SK-N-SH treated with all-trans-retinoic acid at 6 μM for 48 hours (cell line): ENCODE measurements at regions not wholly inside any gene's neighbourhood (a gene's known extent, or its start where the extent isn't known, plus 50 kb on each side); places are given as distances from the start of the nearest gene placed in this dataset.

ENCODE experiments used
- ESRRG ChIP-seq: fragments of 250-450 bp; sonication (Bioruptor Pico); IDR thresholded peaks from 2 replicates; pipeline ENCODE4 v1.6.1; 2021; ENCODE audit warnings: mild to moderate bottlenecking
- ISL1 ChIP-seq: fragments of 250-450 bp; sonication (Bioruptor Pico); IDR thresholded peaks from 2 replicates; pipeline ENCODE4 v2.1.2; 2022; ENCODE audit warnings: mild to moderate bottlenecking, moderate library complexity
- PATZ1 ChIP-seq: fragments of 250-450 bp; sonication (Bioruptor Pico); IDR thresholded peaks from 2 replicates; pipeline ENCODE4 v1.8.0; 2020; ENCODE audit warnings: mild to moderate bottlenecking, moderate library complexity, borderline replicate concordance
- RARB ChIP-seq: fragments of 250-450 bp; sonication (Bioruptor Pico); IDR thresholded peaks from 2 replicates; pipeline ENCODE4 v1.8.0; 2021; ENCODE audit warnings: mild to moderate bottlenecking, moderate library complexity
- ZFP3 ChIP-seq: fragments of 250-450 bp; sonication (Bioruptor Pico); IDR thresholded peaks from 2 replicates; pipeline ENCODE4 v1.5.0; 2020; ENCODE audit warnings: mild to moderate bottlenecking, moderate library complexity
- ZNF8 ChIP-seq: fragments of 450-650 bp; formaldehyde crosslinking; IDR thresholded peaks from 2 replicates; pipeline ENCODE4 v1.5.0; 2020; ENCODE audit warnings: mild to moderate bottlenecking, moderate library complexity

- TF ChIP-seq ZFP3 (CRISPR knock-in tag) (0 out of 2 replicates have a peak, but pooled peaks have one; percentile 54), ZNF8 (no peak), ESRRG (CRISPR knock-in tag) (no peak), ISL1 (CRISPR knock-in tag) (no peak), RARB (no peak), PATZ1 (CRISPR knock-in tag) (no peak)
Observed at GRCh38 chr12:87822923-87823322, 206.3 kb downstream of the C12orf50 start.
